HG03342 (cell line): ENCODE measurements at regions not wholly inside any gene's neighbourhood (a gene's known extent, or its start where the extent isn't known, plus 50 kb on each side); places are given as distances from the start of the nearest gene placed in this dataset.
"Not testable (repeated sequence)": the region's sequence is repeated elsewhere in the genome, so short reads cannot be mapped to it uniquely, and the experiment has no call there.

ENCODE experiments used
- ATAC-seq: cut with Tn5 transposase; IDR thresholded peaks from one replicate; pipeline ENCODE4 v1.9.1; 2021; ENCODE audit warnings: mild to moderate bottlenecking, moderate library complexity; ENCODE audit not compliant: unreplicated experiment

GRCh38 chr4:179601671-179602070, 2159.4 kb upstream of the AGA start:
- no peak for ATAC-seq

- no peak for ATAC-seq
These were observed 2163.0 kb upstream of the AGA start for GRCh38 chr4:179605196-179605595.

- no peak for ATAC-seq
These were observed 2164.8 kb upstream of the AGA start for GRCh38 chr4:179607003-179607402.

GRCh38 chr4:179615704-179616103, 2173.5 kb upstream of the AGA start:
- no peak for ATAC-seq

- ATAC-seq = no peak
These were observed 2176.7 kb upstream of the AGA start for GRCh38 chr4:179618966-179619365.

- ATAC-seq = no peak
These were observed 2182.5 kb upstream of the AGA start for GRCh38 chr4:179624768-179625181.

- ATAC-seq = no peak
These were observed 2183.2 kb upstream of the AGA start for GRCh38 chr4:179625406-179625805.

- no peak for ATAC-seq
These were observed 2184.4 kb upstream of the AGA start for GRCh38 chr4:179626687-179627086.

- ATAC-seq = no peak
These were observed 2189.1 kb upstream of the AGA start for GRCh38 chr4:179631321-179631720.

GRCh38 chr4:179634862-179635261, 2192.6 kb upstream of the AGA start:
- ATAC-seq = no peak

GRCh38 chr4:179662522-179662921, 2220.3 kb upstream of the AGA start:
- ATAC-seq = no peak

GRCh38 chr4:179663641-179664429, 2221.6 kb upstream of the AGA start:
- ATAC-seq = no peak

- no peak for ATAC-seq
These were observed 2222.3 kb upstream of the AGA start for GRCh38 chr4:179664430-179665027.

- ATAC-seq = no peak
These were observed 2224.0 kb upstream of the AGA start for GRCh38 chr4:179666226-179666625.

GRCh38 chr4:179671609-179672008, 2229.4 kb upstream of the AGA start:
- ATAC-seq = no peak

- no peak for ATAC-seq
These were observed 2236.0 kb upstream of the AGA start for GRCh38 chr4:179678093-179678814.

- not testable (repeated sequence) for ATAC-seq
These were observed 2241.4 kb upstream of the AGA start for GRCh38 chr4:179683661-179684060.

GRCh38 chr4:179692222-179692621, 2250.0 kb upstream of the AGA start:
- no peak for ATAC-seq

- no peak for ATAC-seq
These were observed 2252.9 kb upstream of the AGA start for GRCh38 chr4:179695175-179695574.

- ATAC-seq = no peak
These were observed 2256.1 kb upstream of the AGA start for GRCh38 chr4:179698321-179698720.

GRCh38 chr4:179709961-179710624, 2267.9 kb upstream of the AGA start:
- no peak for ATAC-seq
